T-helper 1 cell (primary cell): ENCODE measurements at regions not wholly inside any gene's neighbourhood (a gene's known extent, or its start where the extent isn't known, plus 50 kb on each side); places are given as distances from the start of the nearest gene placed in this dataset.

Experiments used
- DNase-seq, 5 donors: peaks; one replicate each; pipeline ENCODE4 v3.0.0-alpha.2; 2012 to 2020

GRCh38 chr1:214208460-214208859 is 72.5 kb upstream of the SMYD2 start:
- no peak for DNase-seq

- no peak for DNase-seq
These were observed 71.6 kb upstream of the SMYD2 start for GRCh38 chr1:214209260-214209808.

GRCh38 chr1:214213136-214213535 is 67.8 kb upstream of the SMYD2 start:
- no peak for DNase-seq

DNA sequence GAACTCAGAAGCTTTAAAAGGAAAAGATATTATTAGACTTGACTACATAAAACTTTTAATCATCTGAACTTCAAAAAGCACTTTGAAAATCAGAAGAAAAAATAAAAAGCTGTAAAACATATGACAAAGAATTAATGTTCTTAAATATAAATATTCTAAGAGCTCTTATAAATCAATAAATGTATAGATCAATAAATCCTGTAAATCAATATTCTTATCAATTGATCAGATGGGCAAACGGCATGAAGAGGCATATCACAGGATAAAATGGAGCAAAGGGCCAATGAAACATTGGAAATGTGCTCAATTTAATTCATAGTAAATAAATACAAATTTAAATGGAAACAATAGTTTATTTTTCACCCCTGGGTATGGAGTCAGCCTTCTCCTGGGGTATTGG is 66.1 kb upstream of the SMYD2 start:
- no peak for DNase-seq

DNA sequence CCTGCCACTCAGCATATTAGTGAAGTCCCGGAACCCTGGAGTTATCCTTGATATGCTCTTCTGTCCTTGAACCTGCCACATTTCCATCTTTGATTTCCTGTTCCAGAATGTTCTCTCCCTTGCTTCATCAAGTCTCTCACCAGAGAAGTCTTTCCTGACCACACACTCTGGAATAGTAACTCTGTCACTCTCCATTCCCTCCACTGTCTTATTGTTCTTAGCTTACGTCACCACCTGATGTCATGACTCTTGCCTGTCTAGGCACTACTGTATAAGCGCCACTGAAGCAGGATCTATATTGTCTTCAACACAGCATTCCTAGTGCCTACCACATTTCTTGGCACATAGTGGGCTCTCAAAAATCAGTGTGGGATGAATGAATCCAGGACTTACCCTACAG is 65.4 kb upstream of the SMYD2 start:
- DNase-seq, result no peak

DNA sequence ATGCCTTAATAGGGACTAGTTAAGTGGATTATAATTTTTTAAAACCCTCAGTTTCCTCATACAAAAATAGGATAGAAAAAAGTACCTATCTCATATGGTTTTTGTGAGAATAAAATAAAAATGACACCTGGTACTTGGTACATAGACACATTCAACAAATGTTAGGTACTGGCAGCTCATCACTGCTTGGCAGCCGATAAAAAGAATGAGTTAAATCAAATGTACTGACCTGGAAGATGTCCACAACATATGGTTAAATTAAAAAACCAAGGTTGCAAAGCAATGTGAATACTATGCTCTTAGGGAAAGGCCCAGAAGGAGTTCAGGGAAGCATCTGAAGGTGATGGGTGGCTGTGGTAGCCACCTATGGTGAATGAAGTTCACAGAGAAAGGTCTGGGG is 64.9 kb upstream of the SMYD2 start:
- DNase-seq, result no peak

GRCh38 chr1:214216779-214217178 is 64.2 kb upstream of the SMYD2 start:
- DNase-seq, result no peak

DNA sequence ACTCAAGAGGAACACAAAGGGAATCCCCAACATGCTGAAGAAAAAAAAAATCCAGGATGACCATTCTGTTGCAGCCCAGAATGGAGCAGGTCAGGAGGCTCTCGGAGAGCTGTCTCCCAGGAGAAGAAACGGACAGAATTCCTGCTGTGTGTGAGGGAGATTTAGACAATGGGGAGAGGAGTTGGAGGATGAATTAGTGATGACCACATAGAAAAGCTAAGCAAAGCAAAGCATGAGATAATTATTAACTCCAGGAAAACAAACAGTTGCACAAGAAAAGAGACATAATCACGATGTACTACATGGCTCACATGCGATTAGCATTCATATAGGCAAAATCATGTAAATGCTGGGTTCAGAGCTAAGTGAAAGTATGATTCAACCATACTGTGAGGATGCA is 61.1 kb upstream of the SMYD2 start:
- no peak for DNase-seq

- no peak for DNase-seq
These were observed 60.1 kb upstream of the SMYD2 start for GRCh38 chr1:214220891-214221290.

GRCh38 chr1:214224611-214225354 is 56.2 kb upstream of the SMYD2 start:
- no peak for DNase-seq

GRCh38 chr1:214228976-214229375 is 52.0 kb upstream of the SMYD2 start:
- DNase-seq, result no peak

- no peak for DNase-seq
These were observed 51.2 kb upstream of the SMYD2 start for GRCh38 chr1:214229736-214230135.
